A549 (cell line): ENCODE measurements at regions not wholly inside any gene's neighbourhood (a gene's known extent, or its start where the extent isn't known, plus 50 kb on each side); places are given as distances from the start of the nearest gene placed in this dataset.
"Not testable (repeated sequence)": the region's sequence is repeated elsewhere in the genome, so short reads cannot be mapped to it uniquely, and the experiment has no call there.

ENCODE experiments used
- CBX8 ChIP-seq: fragments of 200-600 bp; sonication (generic); IDR thresholded peaks from 2 replicates; pipeline ENCODE4 v1.6.1; 2016
- CTCF ChIP-seq: fragments of >200 bp; sonication (Bioruptor Twin); formaldehyde crosslinking; IDR thresholded peaks from 3 replicates; pipeline ENCODE4 v1.5.1; 2016

GRCh38 chr7:153991471-153991870, 60.7 kb upstream of the DPP6 start:
- not testable (repeated sequence) for TF ChIP-seq CTCF, CBX8
